Nucleus accumbens (tissue), 56 donors: ENCODE measurements at regions not wholly inside any gene's neighbourhood (a gene's known extent, or its start where the extent isn't known, plus 50 kb on each side); places are given as distances from the start of the nearest gene placed in this dataset.
"Not testable (repeated sequence)": the region's sequence is repeated elsewhere in the genome, so short reads cannot be mapped to it uniquely, and the experiment has no call there.

Source experiments
- DNase-seq, 56 donors: peaks; one replicate each; lab custom pipeline; 2025; lab: John Stamatoyannopoulos, UW

- no peak for DNase-seq
Observed at GRCh38 chr5:144042156-144042555, 128.3 kb downstream of the YIPF5 start.

- no peak for DNase-seq
Observed at GRCh38 chr5:144048259-144048856, 122.1 kb downstream of the YIPF5 start.

GRCh38 chr5:144055391-144055790, 115.1 kb downstream of the YIPF5 start:
- not testable (repeated sequence) for DNase-seq

DNA sequence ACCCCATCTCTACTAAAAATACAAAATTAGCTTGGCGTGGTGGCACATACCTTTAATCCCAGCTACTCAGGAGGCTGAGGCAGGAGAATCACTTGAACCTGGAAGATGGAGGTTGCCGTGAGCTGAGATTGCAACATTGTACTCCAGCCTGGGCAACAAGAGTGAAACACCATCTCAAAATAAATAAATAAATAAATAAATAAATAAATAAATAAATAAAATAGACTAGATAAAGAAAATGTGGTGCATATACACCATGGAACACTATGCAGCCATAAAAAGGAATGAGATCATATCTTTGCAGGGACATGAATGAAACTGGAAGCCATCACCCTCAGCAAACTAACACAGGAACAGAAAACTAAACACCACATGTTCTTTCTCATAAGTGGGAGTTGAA, 110.4 kb downstream of the YIPF5 start:
- not testable (repeated sequence) for DNase-seq

GRCh38 chr5:144060598-144060997, 109.9 kb downstream of the YIPF5 start:
- no peak for DNase-seq

DNA sequence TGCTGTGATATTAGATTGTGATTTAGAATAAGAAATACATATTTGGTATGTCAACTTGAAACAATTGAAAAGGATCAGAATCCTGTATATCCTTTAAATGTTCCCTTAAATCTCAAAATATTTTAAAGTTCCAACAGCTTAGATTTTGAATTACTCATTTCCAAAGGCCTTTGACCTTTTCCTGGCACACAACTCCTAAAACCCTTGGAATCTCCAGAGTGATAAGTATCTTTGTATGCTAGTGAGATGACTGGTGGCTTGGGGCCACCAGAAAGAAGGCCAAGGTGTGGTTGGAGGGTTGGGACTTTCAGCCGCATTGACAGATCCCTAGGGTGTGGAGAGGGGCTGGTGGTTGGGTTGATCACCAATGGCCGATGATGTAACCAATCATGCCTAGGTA, 104.7 kb downstream of the YIPF5 start:
- DNase-seq: no peak

- DNase-seq: no peak
Observed at GRCh38 chr5:144072518-144072927, 97.9 kb downstream of the YIPF5 start.

DNA sequence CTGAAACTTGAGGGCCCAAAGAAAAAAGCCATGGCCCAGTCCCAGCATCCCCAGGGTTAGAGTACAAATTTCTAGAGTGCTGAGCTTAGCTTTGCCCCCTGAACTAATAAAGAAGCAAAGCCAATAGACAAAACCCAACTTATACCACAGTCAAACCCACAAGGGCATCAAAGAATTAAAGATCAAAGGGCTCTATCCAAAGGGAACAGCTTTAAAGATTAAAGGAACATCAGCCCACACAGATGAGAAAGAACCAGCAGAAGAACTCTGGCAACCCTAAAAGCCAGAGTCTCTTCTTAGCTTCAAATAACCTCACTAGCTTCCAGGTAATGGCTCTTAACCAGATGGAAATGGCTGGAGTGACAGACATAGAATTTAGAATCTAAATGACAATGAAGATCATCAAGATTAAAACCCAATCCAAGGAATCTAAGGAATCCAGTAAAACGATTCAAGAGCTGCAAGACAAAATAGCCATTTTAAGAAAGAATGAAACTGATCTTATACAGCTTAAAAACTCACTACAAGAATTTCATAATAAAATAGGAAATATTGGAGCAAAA, 93.9 kb downstream of the YIPF5 start:
- no peak for DNase-seq

- no peak for DNase-seq
Observed at GRCh38 chr5:144083185-144083584, 87.3 kb downstream of the YIPF5 start.

- no peak for DNase-seq
Observed at GRCh38 chr5:144084971-144085370, 85.5 kb downstream of the YIPF5 start.

- DNase-seq: no peak
Observed at GRCh38 chr5:144085381-144085780, 85.1 kb downstream of the YIPF5 start.

DNA sequence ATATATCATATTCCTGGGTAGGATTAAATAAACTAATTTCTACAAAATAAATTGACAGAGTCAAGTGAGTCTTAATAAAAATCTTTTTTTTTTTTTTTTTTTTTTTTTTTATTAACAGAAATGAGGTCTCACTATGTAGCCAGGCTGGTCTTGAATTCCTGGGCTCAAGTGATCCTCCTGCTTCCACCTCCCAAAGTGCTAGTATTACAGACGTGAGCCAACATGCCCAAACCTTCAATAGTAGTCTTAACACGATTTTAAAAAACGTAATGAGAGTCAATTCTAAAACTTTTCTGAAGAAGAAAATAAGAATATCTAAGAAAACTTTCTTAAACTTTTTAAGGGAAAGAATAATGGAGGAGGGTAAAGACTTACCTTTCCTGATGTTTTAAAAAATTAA, 84.2 kb downstream of the YIPF5 start:
- no peak for DNase-seq

- no peak for DNase-seq
Observed at GRCh38 chr5:144087576-144087975, 82.9 kb downstream of the YIPF5 start.

GRCh38 chr5:144088206-144089064, 82.0 kb downstream of the YIPF5 start:
- DNase-seq: no peak

GRCh38 chr5:144089401-144090021, 80.9 kb downstream of the YIPF5 start:
- no peak for DNase-seq

DNA sequence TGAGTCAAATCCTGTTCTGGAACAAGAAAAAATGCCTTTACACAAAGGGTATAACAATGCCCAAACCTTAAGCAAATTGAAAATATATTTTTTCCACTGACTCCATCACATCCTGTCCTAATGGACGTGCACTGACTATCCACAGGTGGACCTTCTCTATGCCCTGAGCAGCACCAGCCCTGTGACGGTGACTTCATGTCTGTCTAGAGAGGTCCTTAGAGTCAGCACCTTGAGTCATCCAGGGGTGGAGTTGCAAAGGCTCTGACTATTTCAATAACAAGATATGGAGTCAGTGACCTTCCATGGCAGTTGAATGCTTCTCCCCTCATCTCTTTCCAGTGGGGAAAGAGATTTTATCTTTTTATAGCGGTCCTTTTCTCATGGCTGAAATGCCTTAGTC, 78.0 kb downstream of the YIPF5 start:
- no peak for DNase-seq

- no peak for DNase-seq
Observed at GRCh38 chr5:144093400-144093799, 77.1 kb downstream of the YIPF5 start.

DNA sequence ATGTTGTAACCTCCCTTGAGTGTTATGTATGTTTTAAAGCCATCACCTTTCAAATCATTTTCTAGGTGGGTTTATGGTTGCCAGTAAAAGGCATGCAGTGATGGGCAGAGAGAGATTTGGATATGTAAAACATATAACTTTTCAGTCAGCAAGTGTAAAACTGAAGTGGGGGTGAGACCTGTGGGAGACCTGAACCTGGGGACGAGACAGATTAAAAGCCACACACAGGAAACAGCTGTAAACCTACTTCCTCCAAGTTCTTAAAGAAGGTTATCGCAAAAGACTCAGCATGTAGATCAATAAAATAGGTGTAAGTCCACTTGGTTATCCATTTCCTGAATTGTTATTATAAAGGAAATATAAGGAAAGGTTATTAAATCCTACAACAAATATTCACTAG, 76.6 kb downstream of the YIPF5 start:
- DNase-seq: no peak

- no peak for DNase-seq
Observed at GRCh38 chr5:144100702-144101101, 69.8 kb downstream of the YIPF5 start.

DNA sequence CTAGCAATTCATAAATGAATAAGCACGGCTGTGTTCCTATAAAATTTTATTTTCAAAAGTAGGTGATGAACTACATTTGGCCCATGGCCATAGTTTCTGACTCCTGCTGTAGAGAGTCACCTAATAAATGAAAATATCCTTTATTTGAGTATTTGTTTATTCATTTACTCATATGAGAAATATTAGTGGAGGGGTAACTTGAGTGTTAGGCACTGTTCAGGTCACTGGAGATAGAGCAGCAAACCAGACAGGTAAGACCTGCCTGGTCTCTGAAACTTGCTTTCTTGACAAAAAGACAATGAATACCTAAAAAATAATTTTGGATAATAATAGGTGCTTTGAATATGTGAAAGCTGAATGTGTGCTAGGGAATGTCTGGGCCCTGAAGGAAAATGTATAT, 68.8 kb downstream of the YIPF5 start:
- DNase-seq: no peak

- DNase-seq: no peak
Observed at GRCh38 chr5:144102361-144102760, 68.1 kb downstream of the YIPF5 start.
